Renal cortical epithelial cell (primary cell): ENCODE measurements at regions not wholly inside any gene's neighbourhood (a gene's known extent, or its start where the extent isn't known, plus 50 kb on each side); places are given as distances from the start of the nearest gene placed in this dataset.

Experiments
- DNase-seq: peaks from one replicate; pipeline ENCODE4 v3.0.0-alpha.2; 2011; ENCODE audit warnings: low read depth

DNA sequence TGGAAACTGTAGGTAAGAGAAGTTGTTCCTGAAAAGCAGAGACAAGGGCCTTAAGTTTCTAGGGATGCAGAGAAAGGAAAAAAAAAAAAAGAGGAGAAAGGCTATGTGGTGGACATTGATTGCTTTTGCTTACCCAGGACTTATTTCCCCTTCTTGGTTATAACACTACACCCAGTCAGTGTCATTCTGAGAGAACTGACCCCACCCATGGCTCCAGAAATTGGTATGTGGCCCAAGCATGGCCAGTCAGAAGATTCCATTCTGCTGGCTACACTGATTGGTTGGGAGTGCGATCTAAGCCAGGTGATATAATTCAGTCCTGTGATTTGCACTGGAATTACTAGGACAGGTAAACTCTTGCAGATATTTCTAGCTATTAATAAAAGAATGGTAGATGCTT is 62.2 kb upstream of the EXOC4 start:
- DNase-seq = no peak

DNA sequence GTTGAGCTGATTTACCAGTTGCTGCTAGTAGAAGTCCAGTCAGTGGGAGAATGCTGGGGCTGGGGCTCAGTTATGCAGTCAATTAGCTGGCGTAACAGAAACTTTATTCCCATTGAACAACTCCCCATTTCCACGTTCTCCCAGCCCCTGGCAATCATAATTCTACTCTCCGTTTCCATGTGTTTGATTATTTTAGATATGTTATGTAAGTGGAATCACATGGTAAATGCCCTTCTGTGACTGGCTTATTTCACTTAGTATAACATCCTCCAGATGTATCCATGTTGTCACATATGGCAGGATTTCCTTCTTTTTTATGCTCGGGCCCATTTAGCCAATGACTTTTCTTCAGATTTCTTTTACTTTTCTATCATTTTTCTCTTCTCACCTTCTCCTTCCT is 61.1 kb upstream of the EXOC4 start:
- no peak for DNase-seq

DNA sequence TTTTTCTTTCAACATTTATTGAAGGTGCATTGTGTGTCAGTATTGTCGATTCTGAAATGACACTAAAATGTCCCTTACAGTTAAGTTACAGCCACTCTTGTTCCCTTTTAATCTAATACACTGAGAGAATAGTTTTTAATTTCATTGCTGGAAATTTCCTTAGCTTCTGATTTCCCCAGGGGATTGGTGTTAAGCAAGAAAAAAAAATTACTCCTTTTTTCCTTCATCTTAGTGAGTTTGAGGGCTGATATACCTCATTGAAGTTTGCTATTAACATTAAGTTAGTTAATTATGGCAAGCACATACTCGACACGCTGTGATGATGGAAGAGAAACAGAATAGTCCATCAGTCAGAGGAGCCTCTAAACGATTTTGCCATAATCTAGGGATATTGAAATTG is 57.0 kb upstream of the EXOC4 start:
- no peak for DNase-seq

DNA sequence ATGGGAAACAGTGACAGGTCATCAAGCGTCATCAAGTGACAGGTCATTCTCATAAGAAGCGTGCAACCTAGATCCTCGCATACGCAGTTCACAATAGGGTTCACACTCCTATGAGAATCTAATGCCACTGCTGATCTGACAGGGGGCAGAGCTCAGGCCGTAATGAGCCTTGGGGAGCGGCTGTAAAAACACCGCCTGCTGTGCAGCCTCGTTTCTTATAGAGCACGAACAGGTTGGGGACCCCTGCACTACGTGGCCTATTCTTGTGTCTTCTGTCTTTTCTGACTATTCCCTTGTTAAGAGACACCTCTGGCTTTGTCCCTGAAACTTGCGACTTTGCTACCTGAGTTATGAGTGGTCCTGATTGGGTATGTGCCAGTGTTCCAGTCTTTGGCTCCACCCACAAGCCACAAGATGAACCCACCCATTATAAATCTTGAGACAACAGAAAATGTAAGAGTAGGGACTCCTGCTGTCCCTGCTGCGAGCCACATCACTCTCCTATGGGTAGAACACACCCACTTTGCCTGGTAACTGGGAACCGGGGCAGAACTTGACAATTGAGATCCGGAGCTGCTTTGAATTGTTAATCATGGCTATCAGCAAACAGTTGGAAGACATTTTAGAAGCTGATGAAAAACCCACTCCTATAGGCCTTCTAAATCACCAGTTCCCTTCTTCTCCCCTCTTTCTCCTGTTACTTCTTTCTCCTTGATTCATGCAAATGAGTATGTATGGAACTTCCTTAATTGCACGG is 55.8 kb upstream of the EXOC4 start:
- DNase-seq = no peak

DNA sequence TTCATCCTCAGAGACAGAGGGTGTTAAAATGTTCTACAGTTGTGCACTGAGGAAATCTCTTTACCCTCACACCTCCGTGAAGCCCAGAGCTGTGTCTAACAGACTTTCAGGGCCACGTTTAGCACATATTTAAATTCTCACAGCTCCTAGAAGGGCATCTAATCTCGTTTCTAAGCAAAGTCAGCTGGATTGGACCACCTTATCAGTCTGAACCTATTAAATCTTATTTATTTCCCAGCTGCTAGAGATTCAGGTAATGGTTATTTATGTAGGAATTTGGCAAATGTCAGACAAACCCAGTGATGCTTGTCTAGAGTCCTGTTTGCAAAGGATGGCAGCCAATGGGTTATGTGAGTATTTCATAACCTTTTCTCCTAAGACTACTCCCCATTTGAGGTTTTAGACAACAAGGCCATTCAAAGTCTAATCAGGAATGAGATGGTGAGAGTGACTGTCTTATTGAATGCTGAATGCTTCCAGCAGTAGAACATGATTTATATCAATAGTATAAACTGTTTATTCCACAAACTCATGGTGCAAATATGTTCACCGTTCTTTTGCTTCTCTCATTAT is 54.8 kb upstream of the EXOC4 start:
- DNase-seq = peak; percentile 43

DNA sequence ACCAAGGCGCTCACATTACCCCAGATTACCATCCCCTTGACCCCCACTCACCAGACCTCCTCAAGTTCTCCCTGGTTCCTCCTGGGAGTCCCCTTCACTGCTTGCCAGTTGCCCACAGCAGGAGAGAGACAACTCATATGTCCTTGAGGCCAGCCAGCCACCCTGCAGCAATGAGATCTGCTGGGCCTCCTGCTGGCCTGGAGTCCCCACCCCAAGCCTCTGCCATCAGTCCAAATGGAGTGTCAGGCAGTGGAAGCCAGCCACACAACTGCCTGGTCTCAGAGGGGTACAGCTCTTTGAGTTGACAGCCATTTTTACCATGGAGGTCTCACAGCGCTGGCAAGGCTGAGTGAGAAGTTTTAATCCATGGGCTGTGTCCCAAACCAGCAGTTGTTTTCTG is 53.0 kb upstream of the EXOC4 start:
- no peak for DNase-seq

DNA sequence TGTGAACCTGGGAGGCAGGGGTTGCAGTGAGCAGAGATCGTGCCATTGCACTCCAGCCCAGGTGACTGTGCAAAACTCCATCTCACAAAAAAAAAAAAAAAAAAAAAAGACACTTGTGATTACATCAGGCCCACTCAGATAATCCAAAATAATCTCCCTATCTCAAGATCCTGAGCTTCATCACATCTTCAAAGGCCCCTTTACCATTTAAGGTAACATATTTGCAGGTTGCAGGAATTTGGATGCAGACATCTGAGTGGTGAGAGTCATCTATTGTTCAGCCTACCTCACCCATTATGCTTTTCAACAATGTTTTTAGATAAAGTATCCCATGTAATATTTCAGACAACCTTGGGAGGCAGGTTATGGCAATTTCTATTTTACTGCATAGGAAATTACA is 51.4 kb upstream of the EXOC4 start:
- no peak for DNase-seq

DNA sequence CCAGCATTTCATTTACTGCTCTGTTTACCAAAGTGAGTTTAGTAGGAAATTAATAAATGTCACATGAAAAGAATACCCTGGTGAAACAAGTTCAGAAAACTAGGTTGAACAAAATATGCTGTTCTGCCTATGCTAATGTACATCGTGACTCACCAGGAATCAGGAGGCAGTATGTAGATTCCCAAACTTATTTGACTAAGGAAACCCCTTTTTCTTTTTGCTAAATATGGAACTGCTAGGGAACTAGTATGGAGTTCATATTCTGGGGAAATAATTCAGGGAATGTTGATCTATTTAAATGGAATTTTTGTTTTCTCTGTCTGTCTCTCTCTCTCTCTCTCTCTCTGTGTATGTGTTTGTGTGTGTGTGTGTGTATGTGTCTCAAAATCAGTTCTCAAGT is 49.9 kb upstream of the EXOC4 start:
- DNase-seq = no peak
